Stomach smooth muscle (tissue), 2 donors: ENCODE measurements at regions not wholly inside any gene's neighbourhood (a gene's known extent, or its start where the extent isn't known, plus 50 kb on each side); places are given as distances from the start of the nearest gene placed in this dataset.
A peak's percentile ranks its signal among the peaks of the same experiment; 100 is the strongest.

ENCODE experiments used
- H3K27ac ChIP-seq: one replicate; pipeline ENCODE4 v1.7.0; 2013; ENCODE audit warnings: mild to moderate bottlenecking, low read length, inconsistent platforms
- H3K27me3 ChIP-seq, 2 donors: one replicate each; pipeline ENCODE4 v1.7.0; 2013; ENCODE audit warnings: low read length in 2 of 2; ENCODE audit not compliant: insufficient read depth in 2 of 2, control insufficient read depth in 1 of 2
- H3K36me3 ChIP-seq, 2 donors: one replicate each; pipeline ENCODE4 v1.7.0; 2013; ENCODE audit warnings: low read length in 2 of 2; ENCODE audit not compliant: control insufficient read depth in 2 of 2, insufficient read depth in 2 of 2
- H3K4me1 ChIP-seq: one replicate; pipeline ENCODE4 v1.7.0; 2013; ENCODE audit warnings: low read length; ENCODE audit not compliant: control insufficient read depth, insufficient read depth
- H3K4me3 ChIP-seq, 2 donors: one replicate each; pipeline ENCODE4 v1.7.0; 2013; ENCODE audit warnings: low read length in 2 of 2
- H3K9ac ChIP-seq, 2 donors: one replicate each; pipeline ENCODE4 v1.7.0; 2013; ENCODE audit warnings: low read length in 2 of 2, mild to moderate bottlenecking in 1 of 2
- H3K9me3 ChIP-seq, 2 donors: one replicate each; pipeline ENCODE4 v1.7.0; 2013; ENCODE audit warnings: low read length in 2 of 2; ENCODE audit not compliant: control insufficient read depth in 2 of 2
- donor health status: healthy.
- donor health status: Pancreatic carcinoma.

DNA sequence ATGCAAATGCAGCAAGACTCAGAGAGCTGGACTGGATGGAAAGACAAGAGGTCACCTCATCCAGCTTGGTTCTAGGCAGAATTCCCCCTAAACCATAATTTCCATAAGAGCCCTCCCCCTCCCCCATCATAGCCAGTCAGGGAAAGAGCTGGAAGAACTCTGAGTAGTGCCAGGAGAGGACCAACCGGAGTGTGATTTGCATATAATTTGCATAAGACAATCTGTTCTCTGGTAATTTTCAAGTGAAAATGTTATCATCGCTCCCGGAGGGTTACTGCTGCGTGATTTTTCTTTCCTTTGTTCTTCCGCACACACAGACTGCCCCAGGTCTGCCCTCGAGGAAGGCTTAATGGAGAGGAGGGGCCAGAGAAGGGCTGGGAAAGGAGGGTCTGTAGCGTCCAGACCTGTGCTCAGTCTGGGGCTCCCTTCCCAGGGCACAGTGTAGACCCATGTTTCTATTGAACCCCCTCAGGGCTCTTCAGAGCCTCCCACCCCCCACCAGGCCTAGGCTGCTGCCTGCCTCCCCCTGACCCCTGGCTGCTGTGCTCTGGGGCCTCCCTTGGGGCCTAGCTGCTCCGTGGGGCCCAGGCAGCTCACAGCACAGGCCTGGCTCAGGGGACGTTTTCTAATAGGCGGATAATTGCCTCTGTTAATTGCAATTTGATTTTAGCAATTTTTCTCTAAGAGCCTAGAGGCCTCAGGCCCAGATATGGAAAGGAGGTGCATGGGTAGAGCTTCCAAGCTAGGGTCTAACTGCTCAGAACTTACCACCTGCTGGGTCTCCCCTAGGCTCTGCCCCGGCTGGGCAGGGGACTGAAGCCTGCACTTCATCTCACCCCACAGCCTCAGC, 90.4 kb upstream of the PJA1 start:
- Histone ChIP-seq H3K9ac (no peak overlapping the region), H3K4me3 (no peak overlapping the region), H3K27me3 (peaks cover 0 to 16% of the 10 kb centered on the region in 2 donors), H3K9me3 (no peaks in the 10 kb centered on the region), H3K36me3 (no peaks in the 10 kb centered on the region), H3K4me1 (peaks cover 3% of the 10 kb centered on the region), H3K27ac (no peak overlapping the region)

DNA sequence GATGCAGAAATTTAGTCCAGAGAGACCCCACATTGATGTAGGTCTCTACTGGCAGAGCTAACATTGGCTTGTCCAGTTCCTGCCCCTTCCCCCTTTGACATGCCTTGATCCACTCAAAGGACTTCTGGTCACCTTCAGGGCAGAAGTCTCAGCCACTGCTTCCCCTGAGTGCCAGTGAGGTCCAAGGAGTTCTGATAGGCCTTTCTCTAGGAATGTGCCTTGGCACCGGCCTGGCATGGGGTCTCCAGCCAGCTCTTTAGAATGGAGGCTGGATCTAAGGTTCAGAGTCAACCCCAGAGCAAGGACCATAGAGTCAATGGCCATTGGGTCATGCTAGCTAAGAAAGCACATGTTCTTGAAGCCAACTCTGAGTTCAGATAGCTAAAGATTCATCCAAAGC, 88.6 kb upstream of the PJA1 start:
- Histone ChIP-seq H3K4me3 (no peak overlapping the region), H3K36me3 (no peaks in the 10 kb centered on the region), H3K4me1 (peaks cover 3% of the 10 kb centered on the region), H3K27me3 (peaks cover 0 to 13% of the 10 kb centered on the region in 2 donors), H3K9me3 (no peaks in the 10 kb centered on the region), H3K9ac (no peak overlapping the region), H3K27ac (no peak overlapping the region)

DNA sequence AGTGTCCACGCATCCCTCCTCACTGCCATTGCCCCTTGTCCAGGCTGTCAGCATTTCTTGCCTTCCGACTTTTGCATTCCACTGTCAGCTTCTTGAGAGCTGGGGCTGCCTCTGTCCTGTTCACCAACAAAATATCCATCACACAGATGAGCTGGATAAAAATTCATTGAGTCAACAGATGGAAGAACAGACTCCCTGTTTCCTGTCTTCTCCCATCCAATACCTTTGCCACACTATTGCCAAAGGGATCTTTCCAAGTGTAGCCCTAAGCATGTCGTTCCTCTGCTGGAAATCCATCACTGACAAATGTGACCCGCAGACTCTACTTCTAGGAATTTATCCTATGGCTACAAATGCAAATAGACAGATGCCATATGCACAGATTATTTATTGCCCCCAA, 78.0 kb upstream of the PJA1 start:
- Histone ChIP-seq H3K36me3 (no peaks in the 10 kb centered on the region), H3K9ac (no peak overlapping the region), H3K9me3 (no peaks in the 10 kb centered on the region), H3K4me3 (no peak overlapping the region), H3K4me1 (peaks cover 7% of the 10 kb centered on the region), H3K27me3 (peaks cover 0 to 28% of the 10 kb centered on the region in 2 donors), H3K27ac (no peak overlapping the region)

DNA sequence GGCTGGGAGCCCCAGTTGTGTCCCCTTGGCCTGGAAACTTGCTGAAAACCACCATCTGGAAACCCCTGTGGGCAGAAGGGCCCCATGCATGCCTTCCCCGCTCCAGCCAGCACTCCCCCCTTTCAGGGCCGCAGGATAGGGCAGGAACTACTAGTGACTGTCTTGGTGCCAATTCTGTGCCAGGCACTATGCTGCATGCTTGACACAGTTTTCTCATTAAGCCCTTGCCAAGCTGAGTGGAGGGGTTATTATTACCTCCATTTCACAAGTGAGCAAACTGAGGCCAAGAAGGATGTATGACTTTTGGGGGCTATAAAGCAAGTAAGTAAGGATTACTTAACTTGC, 73.6 kb upstream of the PJA1 start:
- Histone ChIP-seq H3K4me3 (no peak overlapping the region), H3K9ac (no peak overlapping the region), H3K27me3 (peaks cover 0 to 27% of the 10 kb centered on the region in 2 donors), H3K9me3 (no peaks in the 10 kb centered on the region), H3K27ac (peak overlapping the region; percentile 37), H3K4me1 (peaks cover 19% of the 10 kb centered on the region), H3K36me3 (no peaks in the 10 kb centered on the region)

DNA sequence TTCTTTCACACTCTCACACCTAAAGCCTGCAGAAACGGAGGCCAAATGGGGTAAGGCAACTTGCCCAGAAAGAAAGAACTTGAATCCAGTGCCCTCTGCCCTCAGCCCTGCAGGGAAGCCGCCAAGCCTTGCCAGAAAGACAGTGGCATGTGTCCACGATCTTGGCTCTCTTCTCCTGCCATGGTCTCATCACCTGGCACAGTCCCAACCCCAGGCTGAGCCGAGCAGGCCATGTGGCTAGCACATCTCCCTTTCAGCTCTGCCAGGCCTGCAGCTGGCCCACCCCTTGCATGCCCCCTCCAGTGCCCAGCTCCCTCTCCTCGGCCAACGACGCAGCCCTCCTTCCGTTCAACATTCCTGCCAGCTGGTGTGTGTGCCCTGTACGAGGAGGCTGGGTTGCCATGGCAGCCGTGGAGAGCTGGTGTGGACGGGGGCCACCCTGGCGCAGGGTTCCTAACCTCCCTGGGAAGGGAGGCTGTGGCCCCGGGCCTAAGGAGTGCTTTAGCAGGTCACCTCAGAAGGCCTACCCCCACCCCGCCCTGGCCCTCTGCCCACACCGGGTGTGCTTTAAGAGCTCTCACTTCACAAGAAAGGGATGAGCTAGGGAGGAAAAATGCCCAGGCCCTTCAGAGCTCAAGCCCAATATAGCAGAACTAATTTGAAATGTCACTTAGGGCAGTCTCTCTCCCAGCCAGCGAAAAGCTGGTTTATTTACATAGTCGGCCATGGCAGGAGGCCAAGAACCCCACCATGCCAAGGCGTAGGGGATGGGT, 73.0 kb upstream of the PJA1 start:
- no peaks in the 10 kb centered on the region for H3K36me3 ChIP-seq
- H3K27ac ChIP-seq, result peak overlapping the region; percentile 37
- no peaks in the 10 kb centered on the region for H3K9me3 ChIP-seq
- peaks cover 19% of the 10 kb centered on the region for H3K4me1 ChIP-seq
- H3K4me3 ChIP-seq, result no peak overlapping the region
- H3K9ac ChIP-seq, result no peak overlapping the region
- H3K27me3 ChIP-seq, result peaks cover 0 to 29% of the 10 kb centered on the region in 2 donors

DNA sequence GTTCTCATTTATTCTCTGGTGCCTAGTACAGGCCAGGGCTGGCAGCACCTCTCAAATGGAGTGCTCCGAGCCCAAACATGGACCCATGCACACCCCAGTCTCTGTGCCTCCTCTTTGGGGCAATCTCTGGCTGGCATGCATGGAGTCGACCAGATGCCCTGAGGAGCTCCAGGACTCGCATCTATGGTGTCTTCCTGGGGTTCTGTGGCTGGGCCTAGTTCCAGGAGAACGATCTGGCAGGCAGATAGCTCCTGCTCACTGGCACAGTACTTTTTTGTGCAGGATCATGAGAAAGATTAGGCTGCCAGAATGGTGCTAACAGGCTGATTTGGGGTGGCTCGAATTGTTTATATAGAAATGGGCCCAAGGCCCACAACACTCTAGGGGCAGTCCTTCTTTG, 72.0 kb upstream of the PJA1 start:
- Histone ChIP-seq H3K27me3 (peaks cover 0 to 23% of the 10 kb centered on the region in 2 donors), H3K36me3 (no peaks in the 10 kb centered on the region)

DNA sequence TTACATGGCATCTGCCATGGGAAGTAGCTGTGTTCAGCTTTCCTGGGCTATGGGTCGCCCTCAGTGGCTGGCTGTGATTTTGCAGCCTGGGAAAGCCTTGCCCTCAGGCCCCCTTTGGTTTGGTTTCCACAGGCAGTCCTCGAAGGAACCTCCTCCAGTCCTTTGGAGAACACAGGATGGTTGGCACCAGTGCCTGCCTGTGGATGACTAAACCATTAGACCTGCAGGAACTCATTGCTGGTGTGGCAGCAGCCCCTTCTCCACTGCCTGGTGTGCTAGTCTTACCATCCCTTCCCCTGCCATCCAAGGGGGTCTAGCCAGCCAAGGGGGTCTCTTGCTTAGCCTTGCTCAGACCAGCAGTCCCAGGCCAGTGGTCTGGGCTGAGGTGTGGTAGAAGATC, 71.4 kb upstream of the PJA1 start:
- H3K4me1 ChIP-seq, result peaks cover 19% of the 10 kb centered on the region
- peaks cover 0 to 22% of the 10 kb centered on the region in 2 donors for H3K27me3 ChIP-seq
- no peak overlapping the region for H3K9ac ChIP-seq
- H3K4me3 ChIP-seq, result no peak overlapping the region
- H3K36me3 ChIP-seq, result no peaks in the 10 kb centered on the region
- H3K27ac ChIP-seq, result no peak overlapping the region
- no peaks in the 10 kb centered on the region for H3K9me3 ChIP-seq

More for the DNA sequence above, 72.0 kb upstream of the PJA1 start:
- peak overlapping the region; percentile 37 for H3K27ac ChIP-seq
- H3K4me1 ChIP-seq, result peaks cover 19% of the 10 kb centered on the region
- no peak overlapping the region for H3K4me3 ChIP-seq
- no peaks in the 10 kb centered on the region for H3K9me3 ChIP-seq
- no peak overlapping the region for H3K9ac ChIP-seq

DNA sequence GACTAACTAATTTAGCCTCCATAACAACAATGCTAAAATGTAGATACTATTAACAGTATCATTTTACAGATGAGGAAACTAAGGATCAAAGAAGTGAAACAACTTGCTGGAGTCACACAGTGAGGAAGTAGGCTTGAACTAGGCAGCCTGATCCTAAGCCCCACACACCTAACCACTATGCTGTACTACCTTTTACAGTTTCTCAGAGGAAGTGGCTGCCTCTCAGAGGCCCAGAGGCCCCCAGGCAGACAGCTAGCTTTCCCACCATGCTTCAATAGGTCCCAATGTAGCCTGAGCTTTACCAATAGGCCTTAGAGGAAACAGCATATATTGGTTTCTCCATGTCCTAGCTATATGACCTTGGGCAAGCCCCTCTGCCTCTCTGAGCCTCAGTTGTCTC, 69.4 kb upstream of the PJA1 start:
- Histone ChIP-seq H3K27ac (no peak overlapping the region), H3K27me3 (peaks cover 0 to 20% of the 10 kb centered on the region in 2 donors)

DNA sequence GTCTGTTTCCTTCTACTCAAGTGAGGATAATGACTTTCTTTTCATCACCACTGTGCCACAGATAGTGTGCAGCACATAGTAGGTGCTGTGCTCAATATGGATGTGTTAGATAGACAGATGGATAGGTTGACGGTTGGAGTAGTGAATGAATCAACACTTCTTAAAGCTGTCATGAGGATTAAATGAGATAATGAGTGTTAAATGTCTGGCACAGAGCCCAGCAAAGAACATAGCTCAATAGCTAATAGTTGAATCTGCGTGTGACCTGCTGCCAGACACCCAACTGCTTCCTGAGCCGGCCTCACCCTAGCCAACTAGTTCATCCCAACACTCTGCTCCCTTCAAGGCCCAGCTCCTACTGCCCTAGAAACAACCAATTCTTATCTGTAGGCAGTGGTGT, 67.7 kb upstream of the PJA1 start:
- Histone ChIP-seq H3K27ac (no peak overlapping the region), H3K27me3 (peaks cover 0 to 13% of the 10 kb centered on the region in 2 donors), H3K9ac (no peak overlapping the region), H3K4me1 (peaks cover 16% of the 10 kb centered on the region), H3K9me3 (no peaks in the 10 kb centered on the region), H3K36me3 (no peaks in the 10 kb centered on the region), H3K4me3 (no peak overlapping the region)

More for the DNA sequence above, 69.4 kb upstream of the PJA1 start:
- H3K9me3 ChIP-seq, result no peaks in the 10 kb centered on the region
- no peaks in the 10 kb centered on the region for H3K36me3 ChIP-seq
- peaks cover 19% of the 10 kb centered on the region for H3K4me1 ChIP-seq
- H3K4me3 ChIP-seq, result no peak overlapping the region
- no peak overlapping the region for H3K9ac ChIP-seq

DNA sequence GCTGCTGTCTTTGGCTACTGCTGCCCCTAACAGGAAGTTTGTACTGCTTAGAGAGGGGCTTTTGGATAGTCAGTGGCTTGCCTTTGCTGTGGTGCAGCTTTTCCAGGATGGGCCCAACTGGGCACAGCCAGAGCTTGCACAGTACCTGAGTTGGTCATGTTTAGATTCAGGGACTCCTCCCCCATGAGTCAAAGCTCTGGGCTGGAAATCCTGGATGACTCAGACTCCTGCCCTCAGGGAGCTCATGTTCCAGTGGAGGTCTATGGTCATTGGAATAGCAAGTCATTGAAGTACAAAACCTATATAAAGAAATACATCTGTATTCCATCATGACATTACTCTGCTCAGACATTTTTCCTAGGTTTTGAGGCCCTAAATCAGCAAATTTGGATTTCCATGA, 66.7 kb upstream of the PJA1 start:
- peaks cover 7% of the 10 kb centered on the region for H3K4me1 ChIP-seq
- H3K27ac ChIP-seq, result no peak overlapping the region
- no peaks in the 10 kb centered on the region for H3K9me3 ChIP-seq
- no peak overlapping the region for H3K4me3 ChIP-seq
- H3K36me3 ChIP-seq, result no peaks in the 10 kb centered on the region
- no peak overlapping the region for H3K9ac ChIP-seq
- peaks cover 0 to 10% of the 10 kb centered on the region in 2 donors for H3K27me3 ChIP-seq

DNA sequence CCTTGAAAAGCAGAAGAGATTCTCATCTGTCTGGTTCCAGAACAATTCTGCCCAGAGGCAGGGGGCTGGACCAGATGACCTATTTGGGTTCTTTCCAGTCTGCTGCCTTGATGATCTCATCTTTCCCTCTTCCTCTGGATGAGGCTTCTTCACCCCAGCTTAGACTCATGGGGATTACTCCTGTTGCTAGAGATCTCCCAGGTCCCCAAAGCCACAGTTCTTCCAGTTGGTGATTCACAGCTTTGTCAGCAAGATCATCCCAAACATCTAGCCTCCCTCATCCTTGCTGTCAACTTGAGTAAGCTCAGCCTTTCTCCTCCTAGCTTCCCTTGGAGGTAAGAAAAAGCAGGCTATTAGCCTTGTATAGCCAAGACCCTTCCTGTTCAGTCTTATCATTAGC, 64.2 kb upstream of the PJA1 start:
- Histone ChIP-seq H3K27ac (no peak overlapping the region), H3K4me3 (no peak overlapping the region)

More for the DNA sequence above, 64.2 kb upstream of the PJA1 start:
- H3K9ac ChIP-seq, result no peak overlapping the region
- H3K9me3 ChIP-seq, result no peaks in the 10 kb centered on the region
- H3K36me3 ChIP-seq, result no peaks in the 10 kb centered on the region
- H3K4me1 ChIP-seq, result peaks cover 7% of the 10 kb centered on the region
- peaks cover 0 to 10% of the 10 kb centered on the region in 2 donors for H3K27me3 ChIP-seq
